Lower leg skin (tissue), 3 donors: ENCODE measurements at regions not wholly inside any gene's neighbourhood (a gene's known extent, or its start where the extent isn't known, plus 50 kb on each side); places are given as distances from the start of the nearest gene placed in this dataset.

Experiments used
- POLR2A ChIP-seq, 2 donors: fragments of 450-650 bp; IDR thresholded peaks; one replicate each; pipeline ENCODE4 v1.6.1; 2016 to 2017; ENCODE audit warnings: antibody characterized with exemption in 2 of 2, mild to moderate bottlenecking in 1 of 2, moderate library complexity in 1 of 2
- TF ChIP-seq, protein P1 (sequence below), 3 donors: fragments of 450-650 bp; IDR thresholded peaks; one replicate each; pipeline ENCODE4 v1.5.1; 2016; ENCODE audit warnings: antibody characterized with exemption in 3 of 3, mild to moderate bottlenecking in 3 of 3, moderate library complexity in 2 of 3

DNA sequence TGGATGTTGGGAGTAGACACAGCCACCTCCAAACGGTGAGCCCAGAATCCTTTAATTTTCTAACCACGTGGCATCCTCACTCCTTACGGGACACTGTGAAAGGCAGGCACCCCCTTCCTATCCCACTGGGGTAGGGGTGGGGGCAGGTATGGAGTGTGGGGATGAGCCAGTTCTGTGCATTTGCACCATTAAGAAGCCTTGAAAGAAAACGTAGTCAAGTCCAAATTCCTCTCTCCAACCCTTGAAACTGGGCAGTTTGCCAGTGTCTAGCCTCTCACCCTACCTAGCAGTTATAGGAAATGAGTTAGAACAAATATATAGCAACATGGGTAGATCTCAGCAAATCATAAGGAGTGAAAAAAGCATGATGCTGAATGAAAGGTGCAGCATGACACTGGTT is 92.4 kb upstream of the LEP start:
- TF ChIP-seq POLR2A (IDR thresholded peaks at IDR 0.05), result no peak
- TF ChIP-seq, protein P1, sequence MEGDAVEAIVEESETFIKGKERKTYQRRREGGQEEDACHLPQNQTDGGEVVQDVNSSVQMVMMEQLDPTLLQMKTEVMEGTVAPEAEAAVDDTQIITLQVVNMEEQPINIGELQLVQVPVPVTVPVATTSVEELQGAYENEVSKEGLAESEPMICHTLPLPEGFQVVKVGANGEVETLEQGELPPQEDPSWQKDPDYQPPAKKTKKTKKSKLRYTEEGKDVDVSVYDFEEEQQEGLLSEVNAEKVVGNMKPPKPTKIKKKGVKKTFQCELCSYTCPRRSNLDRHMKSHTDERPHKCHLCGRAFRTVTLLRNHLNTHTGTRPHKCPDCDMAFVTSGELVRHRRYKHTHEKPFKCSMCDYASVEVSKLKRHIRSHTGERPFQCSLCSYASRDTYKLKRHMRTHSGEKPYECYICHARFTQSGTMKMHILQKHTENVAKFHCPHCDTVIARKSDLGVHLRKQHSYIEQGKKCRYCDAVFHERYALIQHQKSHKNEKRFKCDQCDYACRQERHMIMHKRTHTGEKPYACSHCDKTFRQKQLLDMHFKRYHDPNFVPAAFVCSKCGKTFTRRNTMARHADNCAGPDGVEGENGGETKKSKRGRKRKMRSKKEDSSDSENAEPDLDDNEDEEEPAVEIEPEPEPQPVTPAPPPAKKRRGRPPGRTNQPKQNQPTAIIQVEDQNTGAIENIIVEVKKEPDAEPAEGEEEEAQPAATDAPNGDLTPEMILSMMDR (IDR thresholded peaks at IDR 0.05), result no peak
